SK-N-MC (cell line): ENCODE measurements at regions not wholly inside any gene's neighbourhood (a gene's known extent, or its start where the extent isn't known, plus 50 kb on each side); places are given as distances from the start of the nearest gene placed in this dataset.

Experiments used
- EZH2 ChIP-seq: fragments of 200-600 bp; sonication (generic); IDR thresholded peaks from one replicate; pipeline ENCODE4 v1.6.1; 2017; ENCODE audit warnings: antibody characterized with exemption
- FOXP2 ChIP-seq: optimal IDR thresholded peaks from 2 replicates; pipeline ENCODE3; 2011; ENCODE audit warnings: mild to moderate bottlenecking, moderate library complexity; ENCODE audit not compliant: insufficient read depth; ENCODE audit errors: extremely low read length, control extremely low read depth
- POLR2AphosphoS5 ChIP-seq: IDR thresholded peaks from 2 replicates; pipeline ENCODE4 v1.6.1; 2012; ENCODE audit warnings: mild to moderate bottlenecking, low read depth, low read length, borderline replicate concordance

GRCh38 chr2:41496908-41497307, 550.9 kb upstream of the PKDCC start:
- TF ChIP-seq POLR2AphosphoS5 (no peak), EZH2 (no peak), FOXP2 (no peak)
